ENCODE measurements at regions not wholly inside any gene's neighbourhood (a gene's known extent, or its start where the extent isn't known, plus 50 kb on each side); places are given as distances from the start of the nearest gene placed in this dataset.
"Not testable (repeated sequence)": the region's sequence is repeated elsewhere in the genome, so short reads cannot be mapped to it uniquely, and the experiment has no call there.

- intact Hi-C loops (cut with DNase I) = no loop called here
- WGBS = 71% methylated on average over 2 of the region's 2 CpGs
- TF ChIP-seq POLR2A (IDR thresholded peaks at IDR 0.05) (no peak), CTCF (IDR thresholded peaks at IDR 0.05) (no peak), POLR2AphosphoS5 (IDR thresholded peaks at IDR 0.05) (no peak)
- no peak for DNase-seq (ENCODE audit: low spot score)
- Histone ChIP-seq H3K4me3 (no peak overlapping the region), H3K4me1 (replicated peaks) (no peaks in the 10 kb centered on the region), H3K9me3 (no peaks in the 10 kb centered on the region), H3K36me3 (no peaks in the 10 kb centered on the region), H3K27me3 (replicated peaks; ENCODE audit: insufficient read depth) (no peaks in the 10 kb centered on the region), H3K27ac (no peak overlapping the region)
Observed at GRCh38 chr15:95635666-95636065, 694.8 kb upstream of the NR2F2 start.

- H3K4me1 ChIP-seq (replicated peaks) = no peaks in the 10 kb centered on the region
- no peak overlapping the region for H3K27ac ChIP-seq
- 87% methylated on average over 4 of the region's 4 CpGs for WGBS
- no peak for DNase-seq (ENCODE audit: low spot score)
- no peaks in the 10 kb centered on the region for H3K9me3 ChIP-seq
- H3K27me3 ChIP-seq (replicated peaks; ENCODE audit: insufficient read depth) = no peaks in the 10 kb centered on the region
- no peaks in the 10 kb centered on the region for H3K36me3 ChIP-seq
- TF ChIP-seq POLR2A (IDR thresholded peaks at IDR 0.05) (no peak), POLR2AphosphoS5 (IDR thresholded peaks at IDR 0.05) (no peak), CTCF (IDR thresholded peaks at IDR 0.05) (no peak)
- H3K4me3 ChIP-seq = no peak overlapping the region
- intact Hi-C loops (cut with DNase I) = no loop called here
Observed at GRCh38 chr15:95636107-95636506, 694.4 kb upstream of the NR2F2 start.

GRCh38 chr15:95637234-95637633 lies 693.3 kb upstream of the NR2F2 start:
- H3K27ac ChIP-seq; H3K4me3 ChIP-seq; H3K4me1 ChIP-seq (replicated peaks); intact Hi-C loops (cut with DNase I); H3K9me3 ChIP-seq; DNase-seq (ENCODE audit: low spot score); H3K36me3 ChIP-seq; H3K27me3 ChIP-seq (replicated peaks; ENCODE audit: insufficient read depth): not testable (repeated sequence)
- 86% methylated on average over 3 of the region's 3 CpGs for WGBS

- intact Hi-C loops (cut with DNase I) = no loop called here
- H3K9me3 ChIP-seq = no peaks in the 10 kb centered on the region
- H3K27me3 ChIP-seq (replicated peaks; ENCODE audit: insufficient read depth) = no peaks in the 10 kb centered on the region
- no peak overlapping the region for H3K4me3 ChIP-seq
- no peak overlapping the region for H3K27ac ChIP-seq
- no peaks in the 10 kb centered on the region for H3K4me1 ChIP-seq (replicated peaks)
- no peak for TF ChIP-seq POLR2AphosphoS5 (IDR thresholded peaks at IDR 0.05)
- DNase-seq (ENCODE audit: low spot score) = no peak
- WGBS = 89% methylated on average over 4 of the region's 4 CpGs
- no peaks in the 10 kb centered on the region for H3K36me3 ChIP-seq
Observed at GRCh38 chr15:95639208-95639607, 691.3 kb upstream of the NR2F2 start.

GRCh38 chr15:95644100-95644875 lies 686.2 kb upstream of the NR2F2 start:
- no peak for DNase-seq (ENCODE audit: low spot score)
- WGBS = 69% methylated on average over 5 of the region's 5 CpGs
- H3K27me3 ChIP-seq (replicated peaks; ENCODE audit: insufficient read depth) = no peaks in the 10 kb centered on the region

More at GRCh38 chr15:95644100-95644875, 686.2 kb upstream of the NR2F2 start:
- Histone ChIP-seq H3K4me1 (replicated peaks) (no peaks in the 10 kb centered on the region), H3K9me3 (no peaks in the 10 kb centered on the region), H3K4me3 (no peak overlapping the region), H3K36me3 (no peaks in the 10 kb centered on the region), H3K27ac (no peak overlapping the region)
- intact Hi-C loops (cut with DNase I) = no loop called here
- TF ChIP-seq POLR2A (IDR thresholded peaks at IDR 0.05) (no peak), CTCF (IDR thresholded peaks at IDR 0.05) (no peak), POLR2AphosphoS5 (IDR thresholded peaks at IDR 0.05) (no peak)
